Breast epithelium (tissue), 3 donors: ENCODE measurements at regions not wholly inside any gene's neighbourhood (a gene's known extent, or its start where the extent isn't known, plus 50 kb on each side); places are given as distances from the start of the nearest gene placed in this dataset.

Experiments used
- POLR2AphosphoS5 ChIP-seq, 3 donors: sonication (generic); formaldehyde crosslinking; IDR thresholded peaks; one replicate each; pipeline ENCODE4 v1.6.1; 2017; ENCODE audit warnings: antibody characterized with exemption in 3 of 3
- TF ChIP-seq, protein P1 (sequence below), 3 donors: fragments of 450-650 bp; IDR thresholded peaks; one replicate each; pipeline ENCODE4 v1.5.1; 2016 to 2017; ENCODE audit warnings: antibody characterized with exemption in 3 of 3, mild to moderate bottlenecking in 3 of 3, moderate library complexity in 3 of 3

DNA sequence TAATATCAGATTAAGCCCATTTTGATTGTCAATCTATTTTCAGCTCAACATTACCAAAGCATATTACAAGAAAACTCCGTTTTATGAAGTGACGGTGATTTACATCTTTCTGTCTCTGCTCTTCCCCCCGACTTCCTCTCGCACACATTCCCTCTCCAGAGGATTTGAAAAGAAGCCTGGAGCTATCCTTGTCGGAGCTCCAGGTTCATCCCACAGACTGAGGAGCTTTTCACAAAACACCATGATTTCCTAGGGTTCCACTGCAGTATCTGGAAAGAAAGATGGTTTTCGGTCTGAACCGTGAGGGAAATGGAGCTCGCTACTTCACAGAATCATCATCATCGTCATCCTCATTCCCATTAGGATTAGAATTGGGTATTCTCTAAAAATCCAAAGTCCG, 655.5 kb upstream of the MGMT start:
- TF ChIP-seq, protein P1, sequence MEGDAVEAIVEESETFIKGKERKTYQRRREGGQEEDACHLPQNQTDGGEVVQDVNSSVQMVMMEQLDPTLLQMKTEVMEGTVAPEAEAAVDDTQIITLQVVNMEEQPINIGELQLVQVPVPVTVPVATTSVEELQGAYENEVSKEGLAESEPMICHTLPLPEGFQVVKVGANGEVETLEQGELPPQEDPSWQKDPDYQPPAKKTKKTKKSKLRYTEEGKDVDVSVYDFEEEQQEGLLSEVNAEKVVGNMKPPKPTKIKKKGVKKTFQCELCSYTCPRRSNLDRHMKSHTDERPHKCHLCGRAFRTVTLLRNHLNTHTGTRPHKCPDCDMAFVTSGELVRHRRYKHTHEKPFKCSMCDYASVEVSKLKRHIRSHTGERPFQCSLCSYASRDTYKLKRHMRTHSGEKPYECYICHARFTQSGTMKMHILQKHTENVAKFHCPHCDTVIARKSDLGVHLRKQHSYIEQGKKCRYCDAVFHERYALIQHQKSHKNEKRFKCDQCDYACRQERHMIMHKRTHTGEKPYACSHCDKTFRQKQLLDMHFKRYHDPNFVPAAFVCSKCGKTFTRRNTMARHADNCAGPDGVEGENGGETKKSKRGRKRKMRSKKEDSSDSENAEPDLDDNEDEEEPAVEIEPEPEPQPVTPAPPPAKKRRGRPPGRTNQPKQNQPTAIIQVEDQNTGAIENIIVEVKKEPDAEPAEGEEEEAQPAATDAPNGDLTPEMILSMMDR (IDR thresholded peaks at IDR 0.05), result no peak
- TF ChIP-seq POLR2AphosphoS5 (IDR thresholded peaks at IDR 0.05), result no peak
